ENCODE measurements at regions not wholly inside any gene's neighbourhood (a gene's known extent, or its start where the extent isn't known, plus 50 kb on each side); places are given as distances from the start of the nearest gene placed in this dataset.
"Not testable (repeated sequence)": the region's sequence is repeated elsewhere in the genome, so short reads cannot be mapped to it uniquely, and the experiment has no call there.

- Mint-ChIP-seq H3K36me3 (ENCODE audit: unreplicated experiment) (no peaks in the 10 kb centered on the region), H3K4me3 (ENCODE audit: unreplicated experiment) (no peak overlapping the region), H3K9me3 (ENCODE audit: unreplicated experiment) (peaks cover 2% of the 10 kb centered on the region), H3K27ac (ENCODE audit: unreplicated experiment) (no peak overlapping the region), H3K27me3 (ENCODE audit: unreplicated experiment) (no peaks in the 10 kb centered on the region), H3K4me1 (ENCODE audit: low read depth, unreplicated experiment) (peaks cover 3% of the 10 kb centered on the region)
- no peak for TF ChIP-seq CTCF (IDR thresholded peaks at IDR 0.05; ENCODE audit: partially characterized antibody, unreplicated experiment)
- DNase-seq = no peak
Observed at GRCh38 chr6:71091167-71091566, 134.3 kb upstream of the B3GAT2 start.

- Mint-ChIP-seq H3K4me1 (ENCODE audit: low read depth, unreplicated experiment) (peaks cover 3% of the 10 kb centered on the region), H3K27me3 (ENCODE audit: unreplicated experiment) (no peaks in the 10 kb centered on the region), H3K4me3 (ENCODE audit: unreplicated experiment) (no peak overlapping the region), H3K9me3 (ENCODE audit: unreplicated experiment) (peaks cover 2% of the 10 kb centered on the region), H3K27ac (ENCODE audit: unreplicated experiment) (no peak overlapping the region), H3K36me3 (ENCODE audit: unreplicated experiment) (no peaks in the 10 kb centered on the region)
- no peak for DNase-seq
- TF ChIP-seq CTCF (IDR thresholded peaks at IDR 0.05; ENCODE audit: partially characterized antibody, unreplicated experiment) = no peak
Observed at GRCh38 chr6:71091956-71092355, 135.1 kb upstream of the B3GAT2 start.

- not testable (repeated sequence) for H3K4me3 Mint-ChIP-seq (ENCODE audit: unreplicated experiment); DNase-seq; H3K4me1 Mint-ChIP-seq (ENCODE audit: low read depth, unreplicated experiment); H3K27me3 Mint-ChIP-seq (ENCODE audit: unreplicated experiment); H3K27ac Mint-ChIP-seq (ENCODE audit: unreplicated experiment); H3K9me3 Mint-ChIP-seq (ENCODE audit: unreplicated experiment)
- H3K36me3 Mint-ChIP-seq (ENCODE audit: unreplicated experiment) = peaks cover 23% of the 10 kb centered on the region
Observed at GRCh38 chr6:71097264-71097663, 140.4 kb upstream of the B3GAT2 start.

- no peak for TF ChIP-seq CTCF (IDR thresholded peaks at IDR 0.05; ENCODE audit: partially characterized antibody, unreplicated experiment)
- H3K36me3 Mint-ChIP-seq (ENCODE audit: unreplicated experiment) = peaks cover 23% of the 10 kb centered on the region
Observed at GRCh38 chr6:71099649-71100048, 142.8 kb upstream of the B3GAT2 start.

GRCh38 chr6:71103130-71103529, 146.3 kb upstream of the B3GAT2 start:
- H3K27me3 Mint-ChIP-seq (ENCODE audit: unreplicated experiment) = no peaks in the 10 kb centered on the region
- no peak for TF ChIP-seq CTCF (IDR thresholded peaks at IDR 0.05; ENCODE audit: partially characterized antibody, unreplicated experiment)
- H3K4me3 Mint-ChIP-seq (ENCODE audit: unreplicated experiment) = no peak overlapping the region
- peaks cover 5% of the 10 kb centered on the region for H3K9me3 Mint-ChIP-seq (ENCODE audit: unreplicated experiment)
- H3K27ac Mint-ChIP-seq (ENCODE audit: unreplicated experiment) = no peak overlapping the region
- no peak for DNase-seq
- H3K4me1 Mint-ChIP-seq (ENCODE audit: low read depth, unreplicated experiment) = peaks cover 6% of the 10 kb centered on the region
- H3K36me3 Mint-ChIP-seq (ENCODE audit: unreplicated experiment) = peaks cover 22% of the 10 kb centered on the region

More at GRCh38 chr6:71099649-71100048, 142.8 kb upstream of the B3GAT2 start:
- Mint-ChIP-seq H3K9me3 (ENCODE audit: unreplicated experiment) (peaks cover 7% of the 10 kb centered on the region), H3K27me3 (ENCODE audit: unreplicated experiment) (no peaks in the 10 kb centered on the region), H3K27ac (ENCODE audit: unreplicated experiment) (no peak overlapping the region), H3K4me1 (ENCODE audit: low read depth, unreplicated experiment) (no peaks in the 10 kb centered on the region), H3K4me3 (ENCODE audit: unreplicated experiment) (no peak overlapping the region)
- no peak for DNase-seq

- no peak overlapping the region for H3K27ac Mint-ChIP-seq (ENCODE audit: unreplicated experiment)
- peaks cover 3% of the 10 kb centered on the region for H3K9me3 Mint-ChIP-seq (ENCODE audit: unreplicated experiment)
- no peak for TF ChIP-seq CTCF (IDR thresholded peaks at IDR 0.05; ENCODE audit: partially characterized antibody, unreplicated experiment)
- H3K4me1 Mint-ChIP-seq (ENCODE audit: low read depth, unreplicated experiment) = peaks cover 7% of the 10 kb centered on the region
- no peaks in the 10 kb centered on the region for H3K27me3 Mint-ChIP-seq (ENCODE audit: unreplicated experiment)
- H3K4me3 Mint-ChIP-seq (ENCODE audit: unreplicated experiment) = no peak overlapping the region
- DNase-seq = no peak
- peaks cover 17% of the 10 kb centered on the region for H3K36me3 Mint-ChIP-seq (ENCODE audit: unreplicated experiment)
Observed at GRCh38 chr6:71103641-71104040, 146.8 kb upstream of the B3GAT2 start.

Measured in glutamatergic neuron (in vitro differentiated cells).